ENCODE measurements at regions not wholly inside any gene's neighbourhood (a gene's known extent, or its start where the extent isn't known, plus 50 kb on each side); places are given as distances from the start of the nearest gene placed in this dataset.

DNA sequence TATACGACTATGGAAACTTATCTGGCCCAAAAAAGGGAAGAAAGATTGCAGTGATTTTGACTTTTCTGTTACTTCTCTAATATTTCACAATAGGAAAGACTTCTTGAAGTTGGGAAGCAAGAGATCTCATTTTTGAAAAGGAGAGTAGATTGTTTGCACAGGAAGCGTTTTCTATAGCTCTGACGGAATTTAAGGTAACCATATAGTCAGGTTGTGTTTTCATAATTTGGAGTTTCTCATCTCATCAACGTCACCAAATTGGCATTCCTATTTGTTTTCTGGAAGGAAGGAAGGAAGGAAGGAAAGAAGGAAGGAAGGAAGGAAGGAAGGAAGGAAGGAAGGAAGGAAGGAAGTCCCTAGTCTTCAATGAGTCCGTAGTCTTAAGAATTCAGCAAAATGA, 732.0 kb downstream of the XPNPEP1 start:
- no peaks in the 10 kb centered on the region for H3K36me3 Mint-ChIP-seq
- H3K27me3 Mint-ChIP-seq: no peaks in the 10 kb centered on the region
- H3K4me1 Mint-ChIP-seq: no peaks in the 10 kb centered on the region
- H3K4me3 Mint-ChIP-seq: no peak overlapping the region
- H3K9me3 Mint-ChIP-seq: peaks cover 17% of the 10 kb centered on the region
- no peak overlapping the region for H3K27ac Mint-ChIP-seq
- no peak for DNase-seq

GRCh38 chr10:109187677-109188076, 735.6 kb downstream of the XPNPEP1 start:
- Mint-ChIP-seq H3K27ac (no peak overlapping the region), H3K4me3 (no peak overlapping the region), H3K9me3 (peaks cover 24% of the 10 kb centered on the region), H3K27me3 (no peaks in the 10 kb centered on the region), H3K36me3 (no peaks in the 10 kb centered on the region), H3K4me1 (no peaks in the 10 kb centered on the region)
- no peak for DNase-seq

DNA sequence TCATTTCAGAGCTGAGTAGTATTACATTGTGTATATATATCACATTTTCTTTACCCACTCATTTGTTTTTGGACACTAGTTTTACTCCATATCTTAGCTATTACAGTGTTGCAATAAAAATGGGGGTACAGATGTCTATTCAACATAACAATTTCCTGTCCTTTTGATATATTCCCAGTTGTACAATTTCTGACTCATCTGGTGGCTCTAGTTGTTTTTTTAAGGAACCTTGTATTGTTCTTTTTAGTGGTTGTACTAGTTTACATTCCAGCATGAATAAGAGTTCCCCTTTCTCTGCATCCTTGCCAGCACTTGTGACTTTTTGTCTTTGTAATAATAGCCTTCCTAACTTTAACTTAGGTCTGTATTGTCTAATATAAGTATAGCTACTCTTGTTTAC, 739.9 kb downstream of the XPNPEP1 start:
- Mint-ChIP-seq H3K36me3 (no peaks in the 10 kb centered on the region), H3K27me3 (no peaks in the 10 kb centered on the region), H3K27ac (no peak overlapping the region), H3K9me3 (peaks cover 23% of the 10 kb centered on the region), H3K4me1 (no peaks in the 10 kb centered on the region), H3K4me3 (no peak overlapping the region)
- DNase-seq: no peak

DNA sequence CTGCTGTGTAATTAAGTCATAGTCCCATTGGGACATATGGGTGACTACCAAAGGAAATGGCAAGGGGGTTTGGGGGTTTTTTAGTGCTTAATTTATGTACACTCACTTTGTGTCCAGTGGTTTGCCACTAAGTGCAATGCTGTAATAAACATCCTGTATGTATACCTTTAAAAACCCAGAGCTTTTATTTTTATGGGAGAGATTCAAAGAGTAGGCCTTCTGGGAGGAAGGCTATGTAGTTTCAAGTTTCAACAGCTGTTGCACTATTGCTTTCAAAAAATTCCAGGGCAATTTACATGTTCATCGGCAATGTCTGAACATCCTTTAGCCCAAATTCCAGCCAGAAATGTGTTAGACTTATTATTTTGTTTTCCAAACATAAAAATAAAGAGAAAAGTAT, 744.7 kb downstream of the XPNPEP1 start:
- Mint-ChIP-seq H3K9me3 (peaks cover 17% of the 10 kb centered on the region), H3K27me3 (no peaks in the 10 kb centered on the region), H3K4me1 (no peaks in the 10 kb centered on the region), H3K36me3 (no peaks in the 10 kb centered on the region), H3K27ac (no peak overlapping the region), H3K4me3 (no peak overlapping the region)
- DNase-seq: no peak

DNA sequence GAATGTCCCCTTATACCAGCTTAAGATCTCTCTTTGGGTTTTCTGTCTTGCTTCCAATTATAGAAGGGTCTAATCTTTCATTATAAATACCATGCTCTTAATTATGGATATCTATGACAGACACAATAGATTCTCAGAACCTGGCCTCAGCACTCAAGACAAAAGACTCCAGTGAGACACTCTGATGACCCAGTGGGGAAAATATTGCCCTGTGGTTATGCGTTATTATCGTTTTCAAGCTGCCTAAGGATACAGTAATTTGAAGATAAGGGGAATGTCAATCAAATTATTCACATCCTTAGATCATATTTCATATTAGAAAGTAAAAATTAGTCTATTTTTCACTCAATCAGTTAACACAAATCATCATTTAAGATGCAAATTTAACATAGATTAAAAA, 748.8 kb downstream of the XPNPEP1 start:
- Mint-ChIP-seq H3K27me3 (no peaks in the 10 kb centered on the region), H3K9me3 (peaks cover 14% of the 10 kb centered on the region), H3K4me1 (no peaks in the 10 kb centered on the region), H3K27ac (no peak overlapping the region), H3K4me3 (no peak overlapping the region), H3K36me3 (no peaks in the 10 kb centered on the region)
- no peak for DNase-seq

DNA sequence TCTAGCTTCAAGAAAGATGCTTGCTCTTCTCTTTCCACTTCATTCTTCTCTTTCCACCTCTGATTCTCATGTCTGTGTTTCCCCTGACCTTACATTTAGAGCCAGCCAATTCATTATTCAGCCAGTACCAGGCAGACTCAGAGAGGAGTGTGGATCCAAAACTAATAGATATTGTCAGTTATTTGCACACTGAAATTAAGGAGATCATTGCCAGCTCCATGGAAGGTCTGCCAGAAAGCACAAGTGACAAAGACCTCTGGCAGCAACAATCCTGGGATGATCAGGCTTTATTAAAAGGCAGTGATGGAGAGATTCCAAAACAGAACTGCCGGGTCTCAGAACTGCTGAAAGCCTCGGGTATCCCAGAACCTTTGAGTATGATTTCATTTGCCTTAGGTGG, 749.4 kb downstream of the XPNPEP1 start:
- Mint-ChIP-seq H3K9me3 (peaks cover 14% of the 10 kb centered on the region), H3K27ac (no peak overlapping the region), H3K4me3 (no peak overlapping the region), H3K36me3 (no peaks in the 10 kb centered on the region), H3K4me1 (no peaks in the 10 kb centered on the region), H3K27me3 (no peaks in the 10 kb centered on the region)
- no peak for DNase-seq

- no peak for DNase-seq
- Mint-ChIP-seq H3K9me3 (peaks cover 14% of the 10 kb centered on the region), H3K27me3 (no peaks in the 10 kb centered on the region), H3K4me1 (no peaks in the 10 kb centered on the region), H3K4me3 (no peak overlapping the region), H3K36me3 (no peaks in the 10 kb centered on the region), H3K27ac (no peak overlapping the region)
These were observed 750.2 kb downstream of the XPNPEP1 start for GRCh38 chr10:109173121-109173520.

- no peaks in the 10 kb centered on the region for H3K4me1 Mint-ChIP-seq
- DNase-seq: no peak
- H3K36me3 Mint-ChIP-seq: no peaks in the 10 kb centered on the region
- no peak overlapping the region for H3K4me3 Mint-ChIP-seq
- no peak overlapping the region for H3K27ac Mint-ChIP-seq
- peaks cover 4% of the 10 kb centered on the region for H3K9me3 Mint-ChIP-seq
- H3K27me3 Mint-ChIP-seq: no peaks in the 10 kb centered on the region
These were observed 756.4 kb downstream of the XPNPEP1 start for GRCh38 chr10:109166935-109167334.

DNA sequence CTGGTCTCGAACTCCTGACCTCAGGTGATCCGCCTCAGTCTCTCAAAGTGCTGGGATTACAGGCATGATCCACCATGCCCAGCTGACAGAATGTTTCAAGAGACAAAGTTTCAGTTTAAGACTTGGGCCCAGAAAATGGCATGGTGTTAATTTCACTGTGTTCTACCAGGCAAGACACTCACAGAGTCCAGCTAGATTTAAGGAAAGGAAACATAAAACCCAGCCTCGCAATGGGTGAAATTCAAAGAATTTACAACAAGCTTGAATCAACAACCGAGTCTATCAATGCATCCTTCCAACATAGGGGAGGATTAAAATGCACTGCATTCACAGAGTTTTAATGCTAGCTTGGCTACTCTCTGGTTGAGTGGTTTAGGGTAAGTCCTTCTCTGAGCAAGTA, 764.0 kb downstream of the XPNPEP1 start:
- Mint-ChIP-seq H3K9me3 (peaks cover 3% of the 10 kb centered on the region), H3K27me3 (no peaks in the 10 kb centered on the region), H3K4me1 (no peaks in the 10 kb centered on the region), H3K27ac (no peak overlapping the region), H3K36me3 (no peaks in the 10 kb centered on the region), H3K4me3 (no peak overlapping the region)
- DNase-seq: no peak

DNA sequence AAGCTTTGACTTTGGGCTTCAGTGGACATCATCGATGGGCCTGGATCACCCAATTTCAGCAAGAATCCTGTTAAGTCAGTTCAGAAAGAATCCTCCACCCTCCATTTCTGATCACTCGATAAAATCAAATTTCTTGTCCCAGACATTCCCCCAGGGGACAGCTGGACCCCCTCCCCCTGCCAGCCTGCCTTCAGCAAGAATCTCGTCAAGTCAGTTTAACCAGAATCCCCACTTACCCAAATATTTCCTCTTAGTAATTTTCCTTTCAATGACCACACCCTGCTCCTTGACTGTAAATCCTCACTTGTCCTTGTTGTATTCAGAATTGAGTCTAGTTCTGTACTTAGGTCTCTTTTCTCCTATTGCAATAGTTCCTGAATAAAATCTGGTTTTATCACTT, 766.9 kb downstream of the XPNPEP1 start:
- Mint-ChIP-seq H3K27ac (no peak overlapping the region), H3K4me3 (no peak overlapping the region), H3K27me3 (no peaks in the 10 kb centered on the region), H3K9me3 (peaks cover 2% of the 10 kb centered on the region), H3K4me1 (no peaks in the 10 kb centered on the region), H3K36me3 (no peaks in the 10 kb centered on the region)
- DNase-seq: no peak

- Mint-ChIP-seq H3K9me3 (peaks cover 2% of the 10 kb centered on the region), H3K27ac (no peak overlapping the region), H3K4me1 (no peaks in the 10 kb centered on the region), H3K4me3 (no peak overlapping the region), H3K27me3 (no peaks in the 10 kb centered on the region), H3K36me3 (no peaks in the 10 kb centered on the region)
- no peak for DNase-seq
These were observed 773.5 kb downstream of the XPNPEP1 start for GRCh38 chr10:109149666-109150350.

GRCh38 chr10:109127363-109127762, 795.9 kb downstream of the XPNPEP1 start:
- Mint-ChIP-seq H3K27me3 (no peaks in the 10 kb centered on the region), H3K4me3 (no peak overlapping the region), H3K4me1 (no peaks in the 10 kb centered on the region), H3K27ac (no peak overlapping the region), H3K36me3 (no peaks in the 10 kb centered on the region), H3K9me3 (peaks cover 2% of the 10 kb centered on the region)
- no peak for DNase-seq

DNA sequence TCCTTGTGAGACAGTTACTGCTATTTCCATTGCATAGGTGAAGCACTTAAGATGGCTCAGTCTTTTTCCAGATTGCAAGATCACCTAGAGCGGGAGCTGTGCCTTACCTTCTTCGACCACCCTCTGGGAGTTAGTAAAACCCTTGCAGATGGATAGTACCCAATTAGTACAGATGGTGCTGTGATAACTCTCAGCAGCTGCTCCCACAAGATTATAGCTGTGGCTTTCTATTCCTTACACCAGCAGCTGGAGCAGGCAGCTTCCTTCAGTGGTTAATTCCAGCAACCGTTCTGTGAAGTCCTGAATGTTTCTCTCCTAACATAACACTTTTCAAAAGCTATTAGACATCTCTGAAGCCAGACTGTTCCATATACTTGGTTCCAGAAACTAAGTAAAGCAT, 796.8 kb downstream of the XPNPEP1 start:
- Mint-ChIP-seq H3K27me3 (no peaks in the 10 kb centered on the region), H3K36me3 (no peaks in the 10 kb centered on the region), H3K9me3 (peaks cover 2% of the 10 kb centered on the region), H3K4me3 (no peak overlapping the region), H3K4me1 (no peaks in the 10 kb centered on the region), H3K27ac (no peak overlapping the region)
- no peak for DNase-seq

- Mint-ChIP-seq H3K27me3 (no peaks in the 10 kb centered on the region), H3K27ac (no peak overlapping the region), H3K4me1 (no peaks in the 10 kb centered on the region)
These were observed 797.3 kb downstream of the XPNPEP1 start for GRCh38 chr10:109126016-109126415.

GRCh38 chr10:109115179-109115578, 808.1 kb downstream of the XPNPEP1 start:
- H3K27me3 Mint-ChIP-seq: no peaks in the 10 kb centered on the region
- H3K9me3 Mint-ChIP-seq: peaks cover 6% of the 10 kb centered on the region
- no peaks in the 10 kb centered on the region for H3K36me3 Mint-ChIP-seq
- no peaks in the 10 kb centered on the region for H3K4me1 Mint-ChIP-seq
- no peak overlapping the region for H3K4me3 Mint-ChIP-seq
- DNase-seq: no peak
- no peak overlapping the region for H3K27ac Mint-ChIP-seq

More at GRCh38 chr10:109126016-109126415, 797.3 kb downstream of the XPNPEP1 start:
- Mint-ChIP-seq H3K9me3 (peaks cover 2% of the 10 kb centered on the region), H3K36me3 (no peaks in the 10 kb centered on the region), H3K4me3 (no peak overlapping the region)
- DNase-seq: no peak

- H3K4me1 Mint-ChIP-seq: no peaks in the 10 kb centered on the region
- no peaks in the 10 kb centered on the region for H3K27me3 Mint-ChIP-seq
- H3K27ac Mint-ChIP-seq: no peak overlapping the region
- no peak for DNase-seq
- H3K9me3 Mint-ChIP-seq: peaks cover 6% of the 10 kb centered on the region
- H3K36me3 Mint-ChIP-seq: no peaks in the 10 kb centered on the region
- no peak overlapping the region for H3K4me3 Mint-ChIP-seq
These were observed 808.7 kb downstream of the XPNPEP1 start for GRCh38 chr10:109114579-109114978.

Data from activated naive CD8-positive, alpha-beta T cell treated with anti-CD3 and anti-CD28 coated beads for 36 hours (primary cell).